ENCODE measurements at regions not wholly inside any gene's neighbourhood (a gene's known extent, or its start where the extent isn't known, plus 50 kb on each side); places are given as distances from the start of the nearest gene placed in this dataset.
"Not testable (repeated sequence)": the region's sequence is repeated elsewhere in the genome, so short reads cannot be mapped to it uniquely, and the experiment has no call there.

GRCh38 chr16:16595029-16595718, 216.2 kb downstream of the NPIPA7 start:
- TF ChIP-seq CTCF (IDR thresholded peaks at IDR 0.05); ZFX (IDR thresholded peaks at IDR 0.05; ENCODE audit: borderline replicate concordance): not testable (repeated sequence)
